ENCODE measurements at regions not wholly inside any gene's neighbourhood (a gene's known extent, or its start where the extent isn't known, plus 50 kb on each side); places are given as distances from the start of the nearest gene placed in this dataset.
"Not testable (repeated sequence)": the region's sequence is repeated elsewhere in the genome, so short reads cannot be mapped to it uniquely, and the experiment has no call there.

DNA sequence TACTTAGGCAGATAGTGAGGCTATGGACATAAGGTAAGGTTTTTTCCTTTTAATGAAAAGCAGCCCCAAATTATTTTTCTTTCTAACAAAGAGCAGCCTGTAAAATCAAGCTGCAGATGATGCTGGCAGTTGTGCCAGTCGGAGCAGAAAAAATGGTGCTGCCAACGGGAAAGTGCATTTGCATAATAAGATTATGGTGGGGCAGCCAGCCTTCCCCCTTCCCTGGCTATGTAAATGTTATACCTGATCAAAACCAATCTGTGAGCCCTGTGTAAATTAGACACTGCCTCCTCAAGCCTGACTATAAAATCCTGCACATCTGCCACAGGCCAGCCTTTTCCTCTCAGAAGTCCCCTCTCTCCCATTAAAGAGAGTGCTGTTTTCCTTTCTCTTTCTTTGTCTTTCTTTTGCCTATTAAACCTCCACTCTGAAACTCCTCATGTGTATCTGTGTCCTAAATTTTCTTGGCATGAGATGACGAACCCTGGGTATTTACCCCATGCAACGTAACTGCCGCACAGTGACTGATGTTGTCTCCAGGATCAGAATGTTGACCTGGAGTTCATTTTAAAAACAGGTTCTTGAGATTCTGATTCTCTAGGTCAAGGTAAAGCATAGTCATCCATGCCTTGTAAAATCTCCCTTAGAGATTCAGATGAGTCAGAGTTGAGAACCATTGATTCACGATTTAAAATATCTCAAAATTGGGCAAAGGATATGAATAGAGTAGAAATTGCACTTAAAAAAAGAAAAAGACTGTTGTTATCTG is 167.3 kb upstream of the C1GALT1 start:
- no peak for DNase-seq (ENCODE audit: low read depth)
- no peak overlapping the region for H3K4me3 ChIP-seq (ENCODE audit: low read depth, low read length)
- TF ChIP-seq, protein P1, sequence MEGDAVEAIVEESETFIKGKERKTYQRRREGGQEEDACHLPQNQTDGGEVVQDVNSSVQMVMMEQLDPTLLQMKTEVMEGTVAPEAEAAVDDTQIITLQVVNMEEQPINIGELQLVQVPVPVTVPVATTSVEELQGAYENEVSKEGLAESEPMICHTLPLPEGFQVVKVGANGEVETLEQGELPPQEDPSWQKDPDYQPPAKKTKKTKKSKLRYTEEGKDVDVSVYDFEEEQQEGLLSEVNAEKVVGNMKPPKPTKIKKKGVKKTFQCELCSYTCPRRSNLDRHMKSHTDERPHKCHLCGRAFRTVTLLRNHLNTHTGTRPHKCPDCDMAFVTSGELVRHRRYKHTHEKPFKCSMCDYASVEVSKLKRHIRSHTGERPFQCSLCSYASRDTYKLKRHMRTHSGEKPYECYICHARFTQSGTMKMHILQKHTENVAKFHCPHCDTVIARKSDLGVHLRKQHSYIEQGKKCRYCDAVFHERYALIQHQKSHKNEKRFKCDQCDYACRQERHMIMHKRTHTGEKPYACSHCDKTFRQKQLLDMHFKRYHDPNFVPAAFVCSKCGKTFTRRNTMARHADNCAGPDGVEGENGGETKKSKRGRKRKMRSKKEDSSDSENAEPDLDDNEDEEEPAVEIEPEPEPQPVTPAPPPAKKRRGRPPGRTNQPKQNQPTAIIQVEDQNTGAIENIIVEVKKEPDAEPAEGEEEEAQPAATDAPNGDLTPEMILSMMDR (IDR thresholded peaks at IDR 0.05; ENCODE audit: insufficient read depth, low read length), result no peak

DNA sequence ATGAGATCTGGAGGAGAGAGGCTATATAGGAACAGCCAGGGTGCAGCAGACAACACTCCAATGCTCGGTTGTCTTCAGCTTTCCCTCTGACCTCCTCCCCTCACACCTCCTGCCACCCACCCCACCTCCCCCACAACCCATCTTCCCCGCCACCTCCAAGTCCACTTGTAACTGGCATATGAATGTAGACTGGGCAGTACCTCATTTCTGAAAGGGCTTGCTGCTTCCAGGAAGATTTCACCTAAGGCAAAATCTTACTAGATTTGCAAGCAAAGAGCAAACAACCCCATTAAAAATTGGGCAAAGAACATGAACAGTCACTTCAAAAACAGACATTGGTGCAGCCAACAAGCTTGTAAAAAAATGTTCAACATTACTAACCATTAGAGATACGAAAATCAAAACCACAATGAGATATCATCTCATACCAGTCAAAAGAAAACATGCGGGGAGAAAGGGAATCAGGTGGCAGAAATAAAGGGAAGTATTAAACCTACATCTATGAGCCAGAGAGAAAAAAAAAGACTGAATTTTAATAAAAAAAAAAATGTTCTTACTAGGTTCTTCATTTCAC is 164.6 kb upstream of the C1GALT1 start:
- no peak overlapping the region for H3K4me3 ChIP-seq (ENCODE audit: low read depth, low read length)
- no peak for DNase-seq (ENCODE audit: low read depth)
- TF ChIP-seq, protein P1 (IDR thresholded peaks at IDR 0.05; ENCODE audit: insufficient read depth, low read length), result no peak

DNA sequence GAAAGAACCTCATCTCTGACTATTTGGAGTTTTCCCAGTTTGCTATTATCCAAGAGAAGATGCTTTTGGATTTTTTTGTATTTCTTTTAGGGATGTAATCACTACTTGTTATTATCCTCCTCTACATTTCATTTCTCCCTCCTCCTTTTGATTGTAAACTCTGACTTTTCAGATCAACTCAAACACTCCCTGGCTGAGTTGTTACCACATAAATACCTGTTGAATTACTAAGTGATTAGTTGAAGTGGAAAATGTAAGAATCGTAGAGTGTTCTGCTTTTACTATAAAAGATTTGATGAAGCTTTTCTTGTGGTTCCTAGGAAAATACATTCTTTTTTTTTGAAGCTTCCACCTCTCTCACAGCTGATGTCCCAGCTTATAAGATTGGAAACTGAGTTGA is 164.1 kb upstream of the C1GALT1 start:
- TF ChIP-seq, protein P1 (IDR thresholded peaks at IDR 0.05; ENCODE audit: insufficient read depth, low read length), result no peak
- DNase-seq (ENCODE audit: low read depth), result no peak
- no peak overlapping the region for H3K4me3 ChIP-seq (ENCODE audit: low read depth, low read length)

DNA sequence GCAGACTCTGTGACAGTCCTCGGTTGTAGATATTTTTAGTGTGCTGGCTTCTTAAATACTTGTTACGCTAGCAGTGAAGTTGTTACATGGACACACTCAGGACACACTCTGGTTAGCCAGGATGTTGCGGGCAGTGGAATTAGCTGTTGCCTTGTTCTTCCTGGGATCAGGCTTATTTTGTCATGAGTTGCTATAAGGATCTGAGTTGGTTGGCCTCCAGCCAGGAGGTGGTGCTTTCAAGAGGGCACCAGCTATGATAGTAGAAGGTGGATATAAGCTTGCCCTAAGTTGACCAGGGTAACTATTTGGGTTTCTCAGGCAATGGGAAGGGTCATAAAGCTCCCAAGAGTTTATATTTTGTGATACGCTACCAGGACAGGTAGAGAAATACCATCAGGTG is 150.1 kb upstream of the C1GALT1 start:
- no peak overlapping the region for H3K4me3 ChIP-seq (ENCODE audit: low read depth, low read length)
- TF ChIP-seq, protein P1 (IDR thresholded peaks at IDR 0.05; ENCODE audit: insufficient read depth, low read length), result no peak
- DNase-seq (ENCODE audit: low read depth), result no peak

DNA sequence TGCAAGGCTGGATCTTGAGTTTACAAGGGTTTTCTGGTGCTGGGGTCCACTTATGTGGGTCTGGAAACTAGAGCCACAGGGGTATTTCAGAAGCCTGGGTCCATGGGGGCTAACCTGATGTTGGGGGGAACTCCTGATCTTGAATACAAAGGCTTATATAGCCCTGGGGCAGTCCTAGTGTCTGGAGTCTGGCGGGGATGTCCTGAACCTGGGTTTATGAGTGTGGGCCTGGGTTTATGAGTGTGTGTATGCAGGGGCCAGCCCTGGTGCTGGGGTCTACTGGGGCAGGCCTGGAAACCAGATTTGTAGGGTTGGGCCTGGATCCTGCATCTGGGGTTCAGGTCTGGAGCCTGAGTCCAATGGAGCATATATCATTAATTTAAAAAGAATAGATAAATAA is 146.5 kb upstream of the C1GALT1 start:
- no peak for DNase-seq (ENCODE audit: low read depth)
- TF ChIP-seq, protein P1 (IDR thresholded peaks at IDR 0.05; ENCODE audit: insufficient read depth, low read length), result no peak
- no peak overlapping the region for H3K4me3 ChIP-seq (ENCODE audit: low read depth, low read length)

DNA sequence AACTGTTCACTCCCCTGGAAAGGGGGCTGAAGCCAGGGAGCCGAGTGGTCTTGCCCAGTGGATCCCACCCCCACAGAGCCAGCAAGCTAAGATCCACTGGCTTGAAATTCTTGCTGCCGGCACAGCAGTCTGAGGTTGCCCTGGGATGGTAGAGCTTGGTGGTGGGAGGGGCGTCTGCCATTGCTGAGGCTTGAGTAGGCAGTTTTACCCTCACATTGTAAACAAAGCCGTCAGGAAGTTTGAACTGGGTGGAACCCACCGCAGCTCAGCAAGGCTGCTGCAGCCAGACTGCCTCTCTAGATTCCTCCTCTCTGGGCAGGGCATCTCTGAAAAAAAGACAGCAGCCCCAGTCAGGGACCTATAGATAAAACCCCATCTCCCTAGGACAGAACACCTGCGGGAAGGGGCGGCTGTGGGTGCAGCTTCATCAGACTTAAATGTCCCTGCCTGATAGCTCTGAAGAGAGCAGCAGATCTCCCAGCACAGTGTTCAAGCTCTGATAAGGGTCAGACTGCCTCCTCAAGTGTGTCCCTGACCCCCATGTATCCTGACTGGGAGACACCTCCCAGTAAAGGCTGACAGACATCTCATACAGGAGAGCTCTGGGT is 140.0 kb upstream of the C1GALT1 start:
- DNase-seq (ENCODE audit: low read depth); H3K4me3 ChIP-seq (ENCODE audit: low read depth, low read length): not testable (repeated sequence)

DNA sequence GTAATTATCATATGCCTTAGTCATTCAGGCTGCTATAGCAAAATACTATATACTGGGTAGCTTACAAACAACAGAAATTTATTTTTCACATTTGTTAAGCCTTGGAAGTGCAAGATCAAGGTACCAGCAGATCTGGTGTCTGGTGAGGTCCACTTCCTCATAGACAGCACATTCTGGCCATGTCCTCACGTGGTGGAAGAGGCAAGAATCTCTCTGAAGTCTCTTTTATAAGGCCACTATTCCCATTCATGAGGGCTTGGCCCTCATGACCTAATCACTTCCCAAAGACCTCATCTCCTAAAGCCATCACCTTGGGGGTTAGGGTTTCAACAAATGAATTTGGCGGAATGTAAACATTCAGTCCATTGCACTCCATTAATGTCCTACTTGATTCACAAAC is 137.5 kb upstream of the C1GALT1 start:
- no peak for DNase-seq (ENCODE audit: low read depth)
- no peak overlapping the region for H3K4me3 ChIP-seq (ENCODE audit: low read depth, low read length)
- TF ChIP-seq, protein P1 (IDR thresholded peaks at IDR 0.05; ENCODE audit: insufficient read depth, low read length), result no peak

Measured in fibroblast of the aortic adventitia (primary cell).